AG08395 (cell line): ENCODE measurements at regions not wholly inside any gene's neighbourhood (a gene's known extent, or its start where the extent isn't known, plus 50 kb on each side); places are given as distances from the start of the nearest gene placed in this dataset.
"Not testable (repeated sequence)": the region's sequence is repeated elsewhere in the genome, so short reads cannot be mapped to it uniquely, and the experiment has no call there.

Experiments used
- DNase-seq: peaks from one replicate; pipeline ENCODE4 v3.0.0; 2012; ENCODE audit warnings: mixed read lengths, low spot score

DNA sequence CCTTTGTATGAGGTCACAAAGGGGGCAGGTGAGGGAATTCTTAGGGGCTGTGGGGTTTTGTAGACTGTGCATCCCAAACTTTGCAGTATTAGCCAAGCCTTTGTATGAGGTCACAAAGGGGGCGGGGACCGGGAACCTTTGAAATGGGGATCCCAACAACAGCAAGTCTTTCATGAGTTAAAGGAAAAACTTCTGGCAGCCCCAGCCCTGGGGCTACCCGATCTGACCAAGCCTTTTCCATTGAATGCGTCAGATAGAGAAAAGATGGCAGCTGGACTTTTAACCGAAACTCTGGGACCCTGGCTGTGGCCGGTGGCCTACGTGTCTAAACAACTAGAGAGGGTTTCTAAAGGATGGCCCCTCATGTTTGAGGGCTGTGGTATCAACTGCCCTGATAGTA lies 79.0 kb upstream of the RUBCNL start:
- not testable (repeated sequence) for DNase-seq

DNA sequence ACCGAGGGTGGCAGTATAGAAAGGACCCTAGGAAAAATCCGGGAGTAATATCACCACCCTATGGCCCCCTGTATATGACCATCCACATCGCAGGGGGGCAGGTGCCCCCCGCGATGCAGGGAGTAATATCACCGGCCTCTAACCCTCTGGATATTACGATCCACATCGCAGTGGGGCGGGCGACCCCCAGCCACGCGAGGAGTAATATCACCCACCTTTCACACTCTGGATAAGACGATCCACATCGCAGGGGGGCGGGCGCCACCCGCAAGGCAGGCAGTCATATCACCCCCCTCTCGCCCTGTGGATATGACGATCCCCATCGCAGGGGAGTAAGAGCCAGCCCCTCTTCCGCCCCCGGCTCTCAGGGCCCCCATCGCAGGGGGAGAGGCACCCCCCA lies 76.7 kb upstream of the RUBCNL start:
- DNase-seq = no peak

GRCh38 chr13:46460223-46460622 lies 73.2 kb upstream of the RUBCNL start:
- not testable (repeated sequence) for DNase-seq

DNA sequence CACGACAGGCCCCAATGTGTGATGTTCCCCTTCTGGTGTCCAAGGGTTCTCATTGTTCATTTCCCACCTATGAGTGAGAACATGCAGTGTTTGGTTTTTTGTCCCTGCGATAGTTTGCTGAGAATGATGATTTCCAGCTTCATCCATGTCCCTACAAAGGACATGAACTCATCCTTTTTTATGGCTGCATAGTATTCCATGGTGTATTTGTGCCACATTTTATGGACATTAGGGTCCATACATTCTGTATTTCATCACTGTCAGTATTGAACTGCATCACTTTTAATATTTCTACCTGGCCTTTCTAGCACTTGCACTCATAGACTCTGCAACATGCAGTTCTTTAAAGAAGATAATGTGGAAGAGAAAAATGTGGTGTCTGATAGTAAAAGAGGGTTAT lies 70.2 kb upstream of the RUBCNL start:
- DNase-seq = not testable (repeated sequence)

DNA sequence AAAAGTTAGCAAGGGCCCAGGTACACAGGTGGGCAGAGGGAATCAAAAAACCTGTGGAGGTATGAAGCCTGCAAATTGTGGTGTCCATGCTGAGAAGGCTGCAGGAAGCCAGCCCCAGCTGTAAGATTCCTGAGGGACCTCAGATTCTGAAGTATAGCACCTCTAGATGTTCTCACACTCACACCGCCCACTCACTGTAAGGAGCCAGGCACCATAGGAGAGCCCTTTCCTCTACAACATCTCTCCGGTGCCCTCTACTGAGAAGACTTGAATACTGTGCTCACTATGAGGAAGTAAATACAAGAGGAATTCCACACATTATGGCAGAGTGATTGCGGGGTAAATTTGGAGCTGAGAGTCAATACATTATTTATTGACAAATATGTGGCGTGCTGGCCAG lies 68.9 kb upstream of the RUBCNL start:
- not testable (repeated sequence) for DNase-seq

- not testable (repeated sequence) for DNase-seq
Measured at GRCh38 chr13:46451145-46451544, 64.1 kb upstream of the RUBCNL start.

DNA sequence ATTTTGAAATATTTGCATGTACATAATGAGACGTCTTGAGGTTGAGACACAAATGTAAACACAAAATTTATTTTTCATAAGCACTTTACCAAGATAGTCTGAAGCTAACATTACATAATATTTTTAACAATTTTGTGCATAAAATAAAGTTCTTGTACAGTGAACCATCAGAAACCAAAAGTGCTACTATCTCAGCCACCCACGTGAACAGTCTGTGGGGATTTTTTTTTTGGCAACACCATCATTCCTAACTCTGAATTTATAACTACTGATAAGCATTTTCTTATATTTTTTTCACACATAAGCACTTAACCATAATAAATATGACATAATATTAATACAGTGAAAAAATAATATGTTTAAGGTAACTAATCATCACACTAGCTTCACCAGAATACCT lies 62.9 kb upstream of the RUBCNL start:
- not testable (repeated sequence) for DNase-seq

- DNase-seq = not testable (repeated sequence)
Measured at GRCh38 chr13:46448148-46448547, 61.1 kb upstream of the RUBCNL start.

DNA sequence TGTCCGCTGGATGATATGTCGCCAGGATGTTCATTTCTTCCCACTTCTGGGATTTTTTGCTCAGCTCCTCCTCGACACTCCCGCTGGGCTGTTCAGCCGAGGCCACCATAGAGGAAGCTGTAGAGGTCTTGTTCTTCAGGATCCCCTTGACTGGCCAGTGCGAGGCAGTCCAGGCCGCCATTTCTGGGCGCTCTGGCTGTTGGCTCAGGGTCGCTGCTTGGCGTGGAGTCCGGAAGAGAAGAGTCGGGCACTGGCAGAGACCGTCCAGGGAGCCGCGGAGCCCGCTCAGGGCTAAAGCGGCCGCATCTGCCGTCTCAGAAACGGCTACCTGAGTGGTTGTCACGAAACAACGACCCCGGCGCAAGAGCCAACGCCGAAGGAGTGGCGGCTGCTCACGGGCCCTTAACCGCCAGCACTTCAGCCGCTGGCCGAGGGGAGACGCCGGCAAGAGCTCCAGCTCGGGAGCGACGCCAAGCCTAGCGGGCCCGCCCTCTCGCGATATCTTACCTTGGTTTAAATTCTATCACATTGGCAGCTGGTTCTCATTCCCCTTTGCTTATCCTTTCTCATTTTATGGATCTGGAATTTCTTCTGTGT lies 50.9 kb upstream of the RUBCNL start:
- DNase-seq = not testable (repeated sequence)
